ENCODE measurements at regions not wholly inside any gene's neighbourhood (a gene's known extent, or its start where the extent isn't known, plus 50 kb on each side); places are given as distances from the start of the nearest gene placed in this dataset.

- intact Hi-C loops (cut with micrococcal nuclease; ENCODE audit: unreplicated experiment) = no loop called here
- no TSS peak for BruUV-seq (replicated peaks)
- Mint-ChIP-seq H3K36me3 (ENCODE audit: insufficient read depth, unreplicated experiment) (no peaks in the 10 kb centered on the region), H3K27me3 (ENCODE audit: unreplicated experiment) (peaks cover 83% of the 10 kb centered on the region), H3K4me3 (ENCODE audit: low read depth, unreplicated experiment) (no peak overlapping the region), H3K4me1 (ENCODE audit: low read depth, unreplicated experiment) (no peaks in the 10 kb centered on the region), H3K27ac (ENCODE audit: unreplicated experiment) (no peak overlapping the region), H3K9me3 (ENCODE audit: low read depth, unreplicated experiment) (peaks cover 5% of the 10 kb centered on the region)
- CTCF ChIA-PET = interaction anchor here (0.6 kb wide), 1 partner anchor 108 kb away, joined by 6 read pairs; no protein-coding TSS in a partner anchor
- DNase-seq = no peak
- no peak for TF ChIP-seq CTCF (IDR thresholded peaks at IDR 0.05; ENCODE audit: unreplicated experiment)
Observed at GRCh38 chr7:41878309-41879295, 175.7 kb upstream of the INHBA start.

DNA sequence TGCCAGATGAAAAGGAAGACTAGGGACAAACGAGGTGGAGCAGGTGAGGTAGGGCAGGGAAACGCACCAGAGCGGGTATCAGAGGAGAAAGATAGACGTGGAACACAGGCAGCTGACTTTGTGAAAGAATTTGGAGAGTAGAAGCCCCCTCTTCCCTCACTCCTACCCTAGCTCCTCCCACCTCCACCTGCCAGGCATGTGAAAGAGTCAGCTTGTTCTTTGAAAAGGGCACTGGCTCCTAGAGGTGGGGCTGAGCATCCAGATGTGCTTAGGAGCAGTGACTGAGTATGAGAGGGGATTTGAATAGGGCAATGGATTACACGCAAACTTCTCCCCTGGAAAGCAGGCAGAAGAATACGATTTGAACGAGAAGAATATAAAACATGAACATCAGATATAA, 174.2 kb upstream of the INHBA start:
- no peak overlapping the region for H3K27ac Mint-ChIP-seq (ENCODE audit: unreplicated experiment)
- BruUV-seq (replicated peaks) = no TSS peak

DNA sequence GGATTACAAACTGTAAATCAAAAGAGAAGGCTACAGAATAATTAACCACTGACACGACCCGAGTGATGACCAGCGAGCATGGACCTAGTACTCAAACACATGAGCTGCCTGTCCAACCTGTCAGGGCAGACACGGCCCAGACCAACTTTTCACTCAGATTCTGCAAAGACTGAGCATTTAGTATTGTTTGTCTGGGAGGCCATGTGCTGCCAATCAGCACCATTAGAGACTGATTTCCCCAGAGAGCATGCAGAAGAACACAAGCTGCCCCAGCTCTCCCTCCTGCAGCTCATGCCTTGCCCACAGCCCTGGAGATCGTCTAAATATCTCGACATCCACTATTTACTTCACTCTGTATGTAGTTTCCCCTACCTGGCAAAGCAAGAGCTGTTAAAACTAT, 172.6 kb upstream of the INHBA start:
- TF ChIP-seq CTCF (IDR thresholded peaks at IDR 0.05; ENCODE audit: unreplicated experiment) = no peak
- Mint-ChIP-seq H3K36me3 (ENCODE audit: insufficient read depth, unreplicated experiment) (no peaks in the 10 kb centered on the region), H3K9me3 (ENCODE audit: low read depth, unreplicated experiment) (peaks cover 2% of the 10 kb centered on the region), H3K27me3 (ENCODE audit: unreplicated experiment) (peaks cover 70% of the 10 kb centered on the region), H3K4me3 (ENCODE audit: low read depth, unreplicated experiment) (no peak overlapping the region), H3K4me1 (ENCODE audit: low read depth, unreplicated experiment) (no peaks in the 10 kb centered on the region), H3K27ac (ENCODE audit: unreplicated experiment) (no peak overlapping the region)
- DNase-seq = no peak
- no TSS peak for BruUV-seq (replicated peaks)
- intact Hi-C loops (cut with micrococcal nuclease; ENCODE audit: unreplicated experiment) = no loop called here
- CTCF ChIA-PET = no interaction called here

More for the DNA sequence above, 174.2 kb upstream of the INHBA start:
- peaks cover 5% of the 10 kb centered on the region for H3K9me3 Mint-ChIP-seq (ENCODE audit: low read depth, unreplicated experiment)
- intact Hi-C loops (cut with micrococcal nuclease; ENCODE audit: unreplicated experiment) = no loop called here
- no peak for DNase-seq
- no peaks in the 10 kb centered on the region for H3K36me3 Mint-ChIP-seq (ENCODE audit: insufficient read depth, unreplicated experiment)
- no peak overlapping the region for H3K4me3 Mint-ChIP-seq (ENCODE audit: low read depth, unreplicated experiment)
- CTCF ChIA-PET = no interaction called here
- no peak for TF ChIP-seq CTCF (IDR thresholded peaks at IDR 0.05; ENCODE audit: unreplicated experiment)
- H3K4me1 Mint-ChIP-seq (ENCODE audit: low read depth, unreplicated experiment) = no peaks in the 10 kb centered on the region
- peaks cover 84% of the 10 kb centered on the region for H3K27me3 Mint-ChIP-seq (ENCODE audit: unreplicated experiment)

GRCh38 chr7:41874201-41874785, 171.4 kb upstream of the INHBA start:
- intact Hi-C loops (cut with micrococcal nuclease; ENCODE audit: unreplicated experiment) = no loop called here
- TF ChIP-seq CTCF (IDR thresholded peaks at IDR 0.05; ENCODE audit: unreplicated experiment) = no peak
- CTCF ChIA-PET = no interaction called here
- no peak overlapping the region for H3K4me3 Mint-ChIP-seq (ENCODE audit: low read depth, unreplicated experiment)
- H3K27ac Mint-ChIP-seq (ENCODE audit: unreplicated experiment) = no peak overlapping the region
- H3K36me3 Mint-ChIP-seq (ENCODE audit: insufficient read depth, unreplicated experiment) = no peaks in the 10 kb centered on the region
- H3K4me1 Mint-ChIP-seq (ENCODE audit: low read depth, unreplicated experiment) = no peaks in the 10 kb centered on the region
- BruUV-seq (replicated peaks) = no TSS peak
- H3K9me3 Mint-ChIP-seq (ENCODE audit: low read depth, unreplicated experiment) = peaks cover 2% of the 10 kb centered on the region
- no peak for DNase-seq
- H3K27me3 Mint-ChIP-seq (ENCODE audit: unreplicated experiment) = peaks cover 58% of the 10 kb centered on the region

All from Calu3 (cell line).